ENCODE measurements at regions not wholly inside any gene's neighbourhood (a gene's known extent, or its start where the extent isn't known, plus 50 kb on each side); places are given as distances from the start of the nearest gene placed in this dataset.

DNA sequence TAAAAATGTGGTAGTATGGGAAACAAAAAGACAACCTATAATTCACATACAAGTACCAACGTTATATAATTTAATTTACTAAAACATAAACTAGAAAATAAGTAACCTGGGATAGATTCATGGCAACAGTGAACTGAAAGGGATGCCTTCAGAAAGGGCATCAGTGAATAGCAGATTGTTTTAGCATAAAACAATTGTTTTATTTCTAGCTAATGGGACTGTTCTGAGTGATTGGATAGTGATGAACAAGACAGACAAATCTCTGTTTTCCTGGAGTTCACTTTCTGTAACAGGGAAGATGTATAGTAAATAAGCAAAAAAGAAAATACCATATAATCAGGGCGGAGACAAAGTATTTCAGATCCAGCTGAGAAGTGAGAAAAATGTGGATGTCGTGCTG, 379.1 kb upstream of the SPOCK3 start:
- Histone ChIP-seq H2AFZ (no peak overlapping the region), H3K36me3 (ENCODE audit: low read depth) (no peaks in the 10 kb centered on the region), H3K9ac (no peak overlapping the region), H3K4me2 (ENCODE audit: unreplicated experiment) (no peak overlapping the region), H3K79me2 (ENCODE audit: insufficient read depth) (no peaks in the 10 kb centered on the region), H4K20me1 (ENCODE audit: insufficient read depth) (no peaks in the 10 kb centered on the region), H3K27ac (no peak overlapping the region), H3K27me3 (replicated peaks; ENCODE audit: insufficient read depth) (no peaks in the 10 kb centered on the region), H3F3A (ENCODE audit: insufficient read depth) (no peaks in the 10 kb centered on the region), H3K4me1 (ENCODE audit: insufficient read depth) (no peaks in the 10 kb centered on the region), H3K9me2 (ENCODE audit: insufficient read depth) (no peaks in the 10 kb centered on the region), H3K4me3 (no peak overlapping the region), H3K9me3 (ENCODE audit: low read depth) (no peaks in the 10 kb centered on the region)
- in situ Hi-C loops (cut with MboI) = no loop called here
- WGBS, 2 experiments (ENCODE audit: low coverage in 1 of 2, low lambda C conversion rate in 2 of 2, missing lambda C conversion rate in 2 of 2) = 7 to 13% methylated on average over 3 of the region's 3 CpGs
- no peak for DNase-seq
- TF ChIP-seq EZH2 (IDR thresholded peaks at IDR 0.05; ENCODE audit: insufficient read depth, poor library complexity, severe bottlenecking) = no peak
- TF ChIP-seq EZH2phosphoT487 (IDR thresholded peaks at IDR 0.05; ENCODE audit: insufficient read depth, low read depth) = no peak

DNA sequence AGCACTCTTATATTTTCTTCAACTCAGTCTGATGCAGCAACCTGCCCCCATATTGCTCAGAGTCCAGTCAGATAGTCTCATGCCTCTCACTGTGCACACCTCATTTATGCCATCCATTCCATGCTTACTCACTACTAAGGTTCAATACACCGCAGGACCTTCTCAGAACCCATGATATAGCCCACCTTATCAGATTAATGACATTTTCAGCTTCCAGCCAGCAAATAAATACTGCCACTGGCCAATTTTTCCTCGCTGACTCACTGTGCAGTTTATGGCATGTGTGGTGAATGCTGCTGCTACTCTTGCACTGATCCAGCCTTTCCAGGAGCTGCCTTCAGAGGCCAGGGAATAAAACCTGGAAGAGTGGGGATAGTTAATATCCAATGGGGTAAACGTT, 380.6 kb upstream of the SPOCK3 start:
- no peak overlapping the region for H3K4me2 ChIP-seq (ENCODE audit: unreplicated experiment)
- H3K9me2 ChIP-seq (ENCODE audit: insufficient read depth) = no peaks in the 10 kb centered on the region
- no peaks in the 10 kb centered on the region for H3K36me3 ChIP-seq (ENCODE audit: low read depth)
- no peaks in the 10 kb centered on the region for H4K20me1 ChIP-seq (ENCODE audit: insufficient read depth)
- H3K4me1 ChIP-seq (ENCODE audit: insufficient read depth) = no peaks in the 10 kb centered on the region
- no peaks in the 10 kb centered on the region for H3F3A ChIP-seq (ENCODE audit: insufficient read depth)
- no peak overlapping the region for H2AFZ ChIP-seq
- no peak for TF ChIP-seq EZH2phosphoT487 (IDR thresholded peaks at IDR 0.05; ENCODE audit: insufficient read depth, low read depth)
- no peak for TF ChIP-seq EZH2 (IDR thresholded peaks at IDR 0.05; ENCODE audit: insufficient read depth, poor library complexity, severe bottlenecking)
- no peak for DNase-seq
- no peak overlapping the region for H3K27ac ChIP-seq
- no peak overlapping the region for H3K9ac ChIP-seq
- no peaks in the 10 kb centered on the region for H3K9me3 ChIP-seq (ENCODE audit: low read depth)
- no peak overlapping the region for H3K4me3 ChIP-seq
- in situ Hi-C loops (cut with MboI) = no loop called here
- no peaks in the 10 kb centered on the region for H3K79me2 ChIP-seq (ENCODE audit: insufficient read depth)
- H3K27me3 ChIP-seq (replicated peaks; ENCODE audit: insufficient read depth) = no peaks in the 10 kb centered on the region
- whole genome bisulfite sequencing, 2 experiments (ENCODE audit: low coverage in 1 of 2, low lambda C conversion rate in 2 of 2, missing lambda C conversion rate in 2 of 2) = 11 to 12% methylated on average over 3 of the region's 3 CpGs

DNA sequence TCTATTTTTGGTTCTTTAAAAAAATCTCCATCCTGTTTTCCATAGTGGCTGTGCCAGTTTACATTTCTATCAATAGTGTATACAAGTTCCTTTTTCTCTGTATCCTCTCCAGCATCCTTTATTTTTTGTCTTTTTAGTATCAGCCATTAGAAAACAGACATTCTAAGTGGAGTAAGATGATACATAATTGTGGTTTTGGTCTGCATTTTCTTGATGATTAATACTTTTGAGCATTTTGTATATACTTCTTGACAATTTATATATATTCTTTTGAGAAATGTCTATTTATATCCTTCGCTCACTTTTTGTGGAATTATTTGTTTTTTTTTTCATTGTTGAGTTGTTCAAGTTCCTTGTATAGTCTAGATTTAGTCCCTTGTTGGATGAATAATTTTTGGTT, 382.2 kb upstream of the SPOCK3 start:
- Histone ChIP-seq H3K9me2 (ENCODE audit: insufficient read depth) (no peaks in the 10 kb centered on the region), H3K36me3 (ENCODE audit: low read depth) (no peaks in the 10 kb centered on the region), H3K27me3 (replicated peaks; ENCODE audit: insufficient read depth) (no peaks in the 10 kb centered on the region), H3K9me3 (ENCODE audit: low read depth) (no peaks in the 10 kb centered on the region), H3K4me3 (no peak overlapping the region), H4K20me1 (ENCODE audit: insufficient read depth) (no peaks in the 10 kb centered on the region), H3F3A (ENCODE audit: insufficient read depth) (no peaks in the 10 kb centered on the region), H3K4me1 (ENCODE audit: insufficient read depth) (no peaks in the 10 kb centered on the region), H3K4me2 (ENCODE audit: unreplicated experiment) (no peak overlapping the region), H3K79me2 (ENCODE audit: insufficient read depth) (no peaks in the 10 kb centered on the region), H2AFZ (no peak overlapping the region), H3K9ac (no peak overlapping the region), H3K27ac (no peak overlapping the region)
- in situ Hi-C loops (cut with MboI) = no loop called here
- 28 to 29% methylated on average over 1 of the region's 1 CpG for WGBS, 2 experiments (ENCODE audit: low coverage in 1 of 2, low lambda C conversion rate in 2 of 2, missing lambda C conversion rate in 2 of 2)
- no peak for DNase-seq
- TF ChIP-seq EZH2 (IDR thresholded peaks at IDR 0.05; ENCODE audit: insufficient read depth, poor library complexity, severe bottlenecking) (no peak), EZH2phosphoT487 (IDR thresholded peaks at IDR 0.05; ENCODE audit: insufficient read depth, low read depth) (no peak)

DNA sequence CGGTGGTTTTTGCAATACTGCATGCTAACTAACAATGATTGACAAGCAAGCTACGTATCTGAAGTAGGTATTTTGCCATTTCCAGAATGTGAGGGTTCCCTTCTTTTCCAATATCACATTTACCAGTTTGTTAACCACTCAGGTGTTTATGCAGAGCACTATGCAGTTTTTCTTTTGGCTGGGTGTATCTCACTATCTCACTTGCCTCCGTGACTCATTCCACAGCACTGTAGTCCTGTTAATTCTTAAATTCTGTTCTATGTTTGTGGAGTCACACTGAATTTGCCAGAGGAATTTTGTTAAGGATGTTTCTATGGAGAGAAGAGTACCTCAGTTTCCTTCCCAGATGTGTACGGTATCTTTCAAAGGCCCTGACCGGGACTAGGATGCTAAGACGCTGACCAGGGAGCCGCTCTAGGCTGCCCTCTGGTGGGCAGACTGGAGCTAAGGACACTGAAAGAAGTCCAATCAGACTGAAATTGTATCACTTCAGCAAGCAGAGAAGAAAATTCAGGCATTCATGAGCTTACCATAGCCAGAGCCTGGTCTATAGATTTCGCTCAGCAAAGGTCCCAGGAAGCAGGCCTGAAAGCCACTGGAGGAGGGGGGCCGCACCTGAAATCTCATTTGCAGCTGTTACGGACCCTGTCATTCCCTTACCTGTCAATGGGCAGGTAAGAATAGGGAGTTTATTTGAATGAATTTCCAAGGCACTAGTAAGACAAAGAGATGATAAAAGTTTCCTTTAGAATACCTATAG, 388.4 kb upstream of the SPOCK3 start:
- H3K4me3 ChIP-seq = no peak overlapping the region
- no peak overlapping the region for H3K4me2 ChIP-seq (ENCODE audit: unreplicated experiment)
- H3K79me2 ChIP-seq (ENCODE audit: insufficient read depth) = no peaks in the 10 kb centered on the region
- no peaks in the 10 kb centered on the region for H3K4me1 ChIP-seq (ENCODE audit: insufficient read depth)
- H3K9me3 ChIP-seq (ENCODE audit: low read depth) = no peaks in the 10 kb centered on the region
- peak; percentile 59 for DNase-seq
- peak overlapping the region; percentile 29; the same call in 1 of the 2 replicates for H2AFZ ChIP-seq
- no peaks in the 10 kb centered on the region for H4K20me1 ChIP-seq (ENCODE audit: insufficient read depth)
- 15 to 16% methylated on average over 10 of the region's 10 CpGs for WGBS, 2 experiments (ENCODE audit: low coverage in 1 of 2, low lambda C conversion rate in 2 of 2, missing lambda C conversion rate in 2 of 2)
- H3K9me2 ChIP-seq (ENCODE audit: insufficient read depth) = no peaks in the 10 kb centered on the region
- no peaks in the 10 kb centered on the region for H3F3A ChIP-seq (ENCODE audit: insufficient read depth)
- H3K27ac ChIP-seq = no peak overlapping the region
- no peak overlapping the region for H3K9ac ChIP-seq
- no peaks in the 10 kb centered on the region for H3K27me3 ChIP-seq (replicated peaks; ENCODE audit: insufficient read depth)
- in situ Hi-C loops (cut with MboI) = no loop called here
- H3K36me3 ChIP-seq (ENCODE audit: low read depth) = no peaks in the 10 kb centered on the region
- TF ChIP-seq EZH2phosphoT487 (IDR thresholded peaks at IDR 0.05; ENCODE audit: insufficient read depth, low read depth) = no peak
- no peak for TF ChIP-seq EZH2 (IDR thresholded peaks at IDR 0.05; ENCODE audit: insufficient read depth, poor library complexity, severe bottlenecking)
